PC-3 (cell line): ENCODE measurements at regions not wholly inside any gene's neighbourhood (a gene's known extent, or its start where the extent isn't known, plus 50 kb on each side); places are given as distances from the start of the nearest gene placed in this dataset.
"Not testable (repeated sequence)": the region's sequence is repeated elsewhere in the genome, so short reads cannot be mapped to it uniquely, and the experiment has no call there.

Experiments
- ATAC-seq: fragments of 200-7000 bp; cut with Tn5 transposase; 2 replicates; pipeline ENCODE4 v1.9.1; 2020; ENCODE audit warnings: mild to moderate bottlenecking, moderate library complexity
- BruUV-seq: library from RNA; stranded (reverse); fragments of 400-500 nt; replicated peaks from 2 replicates; lab custom pipeline; 2021; lab: Mats Ljungman, UMichigan
- CTCF ChIA-PET: fragments of 300-600 bp; sonication (Branson Sonifier 250); formaldehyde crosslinking; loops from one replicate; lab custom pipeline; 2022; ENCODE audit warnings: antibody characterized with exemption; lab: Charles Lee
- POLR2A ChIA-PET: fragments of 300-600 bp; sonication (Branson Sonifier 250); formaldehyde crosslinking; loops from one replicate; lab custom pipeline; 2022; ENCODE audit warnings: antibody characterized with exemption; ENCODE audit not compliant: unreplicated experiment; lab: Charles Lee
- DNase-seq: peaks from one replicate; pipeline ENCODE4 v3.0.0-alpha.2; 2015
- H2AFZ ChIP-seq: fragments of 300-600 bp; sonication (generic); 2 replicates; pipeline ENCODE4 v1.6.0; 2016; ENCODE audit warnings: antibody characterized with exemption, low read length
- H3F3A ChIP-seq: fragments of 300-600 bp; sonication (generic); one replicate; pipeline ENCODE4 v1.6.0; 2017; ENCODE audit warnings: antibody characterized with exemption, low read length, control low read depth, mild to moderate bottlenecking; ENCODE audit not compliant: unreplicated experiment
- H3K27ac ChIP-seq: fragments of 300-600 bp; sonication (generic); 2 replicates; pipeline ENCODE4 v1.5.1; 2016; ENCODE audit warnings: mild to moderate bottlenecking, low read length
- H3K27me3 ChIP-seq: fragments of 300-600 bp; sonication (generic); 2 replicates; pipeline ENCODE4 v1.6.1; 2016; ENCODE audit warnings: low read length, mixed read lengths
- H3K36me3 ChIP-seq: fragments of 300-600 bp; sonication (generic); 2 replicates; pipeline ENCODE4 v1.6.1; 2016; ENCODE audit warnings: low read depth, mixed run types, low read length, mixed read lengths
- H3K4me1 ChIP-seq: fragments of 300-600 bp; sonication (generic); 2 replicates; pipeline ENCODE4 v1.5.1; 2016; ENCODE audit warnings: low read length; ENCODE audit not compliant: insufficient read depth
- H3K4me2 ChIP-seq: fragments of 300-600 bp; sonication (generic); 2 replicates; pipeline ENCODE4 v1.6.0; 2016; ENCODE audit warnings: low read length
- H3K4me3 ChIP-seq: fragments of 300-600 bp; sonication (generic); 2 replicates; pipeline ENCODE4 v1.5.1; 2016; ENCODE audit warnings: mild to moderate bottlenecking, low read length, mixed read lengths
- H3K79me2 ChIP-seq: fragments of 300-600 bp; sonication (generic); 2 replicates; pipeline ENCODE4 v1.6.1; 2017; ENCODE audit warnings: low read length, mixed read lengths
- H3K9ac ChIP-seq: fragments of 300-600 bp; sonication (generic); 2 replicates; pipeline ENCODE4 v1.6.0; 2016; ENCODE audit warnings: mild to moderate bottlenecking, low read length
- H3K9me2 ChIP-seq: fragments of 300-600 bp; sonication (generic); replicated peaks from 2 replicates; pipeline ENCODE4 v1.6.1; 2016; ENCODE audit warnings: mixed run types, low read length, mixed read lengths
- H3K9me3 ChIP-seq: fragments of 300-600 bp; sonication (generic); 2 replicates; pipeline ENCODE4 v1.6.1; 2016; ENCODE audit warnings: low read length, mixed read lengths
- H4K20me1 ChIP-seq: fragments of 300-600 bp; sonication (generic); 2 replicates; pipeline ENCODE4 v1.6.1; 2016; ENCODE audit warnings: low read length, mixed read lengths
- EZH2 ChIP-seq: fragments of 300-600 bp; sonication (generic); IDR thresholded peaks from one replicate; pipeline ENCODE4 v1.6.1; 2017; ENCODE audit warnings: antibody characterized with exemption, mild to moderate bottlenecking, low read length; ENCODE audit not compliant: unreplicated experiment
- EZH2phosphoT487 ChIP-seq: fragments of 300-600 bp; sonication (generic); IDR thresholded peaks from 2 replicates; pipeline ENCODE4 v1.6.1; 2018; ENCODE audit warnings: mild to moderate bottlenecking, antibody characterized with exemption, low read length, borderline replicate concordance
- intact Hi-C: fragments of 100-400 bp; cut with micrococcal nuclease; formaldehyde crosslinking; loops from 2 replicates; pipeline ENCODE4 v1.9.0; 2023
- TF ChIP-seq, protein P1 (sequence below): fragments of 300-600 bp; sonication (generic); conservative IDR thresholded peaks from 2 replicates; pipeline ENCODE4 v1.5.1; 2017; ENCODE audit warnings: antibody characterized with exemption, low read depth, mild to moderate bottlenecking, low read length

DNA sequence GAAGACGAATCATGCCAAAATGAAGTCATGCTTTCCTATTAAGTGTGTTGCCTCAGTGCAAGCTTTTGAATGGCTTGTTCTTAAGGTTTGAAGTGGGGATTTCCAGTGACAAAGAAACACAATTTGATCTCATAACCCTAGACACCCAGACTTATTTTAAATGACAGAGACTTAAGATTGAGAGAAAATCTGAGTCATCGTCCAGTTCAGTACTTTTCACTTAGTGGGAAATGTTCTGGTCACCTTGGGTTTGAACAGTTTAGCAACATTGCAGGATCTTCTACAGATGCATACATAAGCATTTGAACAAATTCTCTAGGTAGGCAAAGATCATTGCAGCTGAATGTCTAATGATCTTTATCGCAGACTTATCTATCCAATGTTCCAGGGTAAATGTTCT is 926.7 kb upstream of the ADAMTS5 start:
- H3K4me1 ChIP-seq, intact Hi-C loops, H2AFZ ChIP-seq, H3K9me2 ChIP-seq, H3F3A ChIP-seq, ATAC-seq, H4K20me1 ChIP-seq, POLR2A ChIA-PET, H3K27me3 ChIP-seq, BruUV-seq, H3K9me3 ChIP-seq, H3K27ac ChIP-seq, CTCF ChIA-PET, DNase-seq, H3K4me3 ChIP-seq, H3K79me2 ChIP-seq, H3K4me2 ChIP-seq, H3K36me3 ChIP-seq, H3K9ac ChIP-seq: not testable (repeated sequence)

DNA sequence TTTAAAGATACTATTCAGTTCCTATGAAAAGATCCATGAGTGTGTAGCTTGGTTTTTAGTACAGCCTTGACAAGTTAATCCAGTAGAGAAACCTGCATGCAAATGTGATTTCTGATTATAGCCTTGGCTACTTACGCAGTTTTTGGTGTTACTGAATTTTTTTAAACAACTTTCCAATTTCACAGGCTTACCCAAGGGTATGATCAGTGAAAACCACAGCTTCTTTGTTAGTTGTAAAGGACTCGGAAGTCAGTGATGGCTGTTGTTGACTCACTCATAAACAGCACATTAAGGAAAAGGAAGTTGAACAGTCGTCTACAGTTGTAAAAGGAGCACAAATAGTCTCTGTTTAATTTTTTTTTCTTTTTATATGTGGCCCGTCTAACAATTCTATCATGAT is 924.6 kb upstream of the ADAMTS5 start:
- H3K9me2 ChIP-seq, H3K36me3 ChIP-seq, H3K4me2 ChIP-seq, H3K9me3 ChIP-seq, POLR2A ChIA-PET, H3F3A ChIP-seq, intact Hi-C loops, H3K27me3 ChIP-seq, H3K4me3 ChIP-seq, BruUV-seq, CTCF ChIA-PET, H3K27ac ChIP-seq, H2AFZ ChIP-seq, H3K9ac ChIP-seq, H4K20me1 ChIP-seq, H3K79me2 ChIP-seq, H3K4me1 ChIP-seq: not testable (repeated sequence)
- DNase-seq (peak; percentile 23), ATAC-seq (peak; percentile 94)

- H3K9ac ChIP-seq, CTCF ChIA-PET, BruUV-seq, H3K27ac ChIP-seq, POLR2A ChIA-PET, H3K36me3 ChIP-seq, H3F3A ChIP-seq, H3K9me2 ChIP-seq, intact Hi-C loops, H3K79me2 ChIP-seq, H3K4me1 ChIP-seq, H3K4me2 ChIP-seq, H3K4me3 ChIP-seq, H3K27me3 ChIP-seq, H2AFZ ChIP-seq, H3K9me3 ChIP-seq, H4K20me1 ChIP-seq, ATAC-seq, DNase-seq: not testable (repeated sequence)
These were observed 921.0 kb upstream of the ADAMTS5 start for GRCh38 chr21:27887808-27888455.

DNA sequence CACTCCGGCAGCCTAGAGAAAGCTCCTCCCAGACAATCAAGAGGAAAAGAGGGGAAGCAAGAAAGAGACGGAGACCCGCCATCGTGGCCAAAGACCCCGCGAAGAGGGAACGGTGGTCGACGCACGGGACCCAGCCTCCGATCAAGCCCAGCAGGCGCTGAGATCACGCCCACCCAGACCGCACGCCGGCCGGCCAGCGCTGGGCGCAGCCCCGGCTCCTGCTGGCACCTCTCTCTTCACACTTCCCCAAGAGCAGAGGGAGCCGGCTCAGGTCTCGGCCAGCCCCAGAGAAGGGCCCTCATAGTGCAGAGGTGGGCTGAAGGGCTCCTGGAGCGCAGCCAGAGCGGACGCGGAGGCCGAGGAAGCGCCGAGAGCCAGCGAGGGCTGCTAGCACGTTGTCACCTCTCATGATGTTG is 918.4 kb upstream of the ADAMTS5 start:
- Histone ChIP-seq H2AFZ (no peak overlapping the region), H3F3A (no peaks in the 10 kb centered on the region), H3K27me3 (no peaks in the 10 kb centered on the region), H3K4me2 (no peak overlapping the region), H3K9ac (no peak overlapping the region), H3K4me1 (no peaks in the 10 kb centered on the region), H4K20me1 (no peaks in the 10 kb centered on the region), H3K9me3 (no peaks in the 10 kb centered on the region), H3K27ac (no peak overlapping the region), H3K36me3 (no peaks in the 10 kb centered on the region), H3K4me3 (no peak overlapping the region), H3K79me2 (no peaks in the 10 kb centered on the region), H3K9me2 (no peaks in the 10 kb centered on the region)
- ChIA-PET POLR2A (no interaction called here), CTCF (no interaction called here)
- no TSS peak for BruUV-seq
- intact Hi-C loops = no loop called here
- TF ChIP-seq, protein P1, sequence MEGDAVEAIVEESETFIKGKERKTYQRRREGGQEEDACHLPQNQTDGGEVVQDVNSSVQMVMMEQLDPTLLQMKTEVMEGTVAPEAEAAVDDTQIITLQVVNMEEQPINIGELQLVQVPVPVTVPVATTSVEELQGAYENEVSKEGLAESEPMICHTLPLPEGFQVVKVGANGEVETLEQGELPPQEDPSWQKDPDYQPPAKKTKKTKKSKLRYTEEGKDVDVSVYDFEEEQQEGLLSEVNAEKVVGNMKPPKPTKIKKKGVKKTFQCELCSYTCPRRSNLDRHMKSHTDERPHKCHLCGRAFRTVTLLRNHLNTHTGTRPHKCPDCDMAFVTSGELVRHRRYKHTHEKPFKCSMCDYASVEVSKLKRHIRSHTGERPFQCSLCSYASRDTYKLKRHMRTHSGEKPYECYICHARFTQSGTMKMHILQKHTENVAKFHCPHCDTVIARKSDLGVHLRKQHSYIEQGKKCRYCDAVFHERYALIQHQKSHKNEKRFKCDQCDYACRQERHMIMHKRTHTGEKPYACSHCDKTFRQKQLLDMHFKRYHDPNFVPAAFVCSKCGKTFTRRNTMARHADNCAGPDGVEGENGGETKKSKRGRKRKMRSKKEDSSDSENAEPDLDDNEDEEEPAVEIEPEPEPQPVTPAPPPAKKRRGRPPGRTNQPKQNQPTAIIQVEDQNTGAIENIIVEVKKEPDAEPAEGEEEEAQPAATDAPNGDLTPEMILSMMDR = no peak
- TF ChIP-seq EZH2phosphoT487 (no peak), EZH2 (no peak)
- ATAC-seq (no peak), DNase-seq (no peak)

DNA sequence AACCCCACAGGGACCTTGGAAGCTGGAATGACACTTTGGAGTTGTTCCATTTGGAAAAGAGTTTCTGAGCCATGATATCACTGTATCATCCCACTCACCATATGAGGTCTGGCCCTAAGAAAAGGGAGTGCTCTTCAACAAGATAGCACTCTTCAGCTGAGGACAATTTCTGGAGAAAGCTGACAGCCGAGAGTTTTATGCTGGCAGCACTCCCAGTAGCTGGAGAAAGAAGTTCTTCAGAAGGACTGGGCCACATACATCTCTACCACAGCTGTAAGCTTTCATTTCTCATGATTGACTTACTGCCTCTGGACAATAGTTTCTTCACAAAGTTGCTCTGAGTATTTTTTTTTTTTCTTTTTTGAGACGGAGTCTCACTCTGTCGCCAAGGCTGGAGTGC is 914.4 kb upstream of the ADAMTS5 start:
- H3F3A ChIP-seq, H3K27me3 ChIP-seq, BruUV-seq, H3K27ac ChIP-seq, H3K79me2 ChIP-seq, H2AFZ ChIP-seq, H3K4me3 ChIP-seq, H3K9me3 ChIP-seq, H3K4me2 ChIP-seq, intact Hi-C loops, ATAC-seq, H3K9me2 ChIP-seq, DNase-seq, CTCF ChIA-PET, H3K36me3 ChIP-seq, H3K4me1 ChIP-seq, H4K20me1 ChIP-seq, POLR2A ChIA-PET, H3K9ac ChIP-seq: not testable (repeated sequence)

DNA sequence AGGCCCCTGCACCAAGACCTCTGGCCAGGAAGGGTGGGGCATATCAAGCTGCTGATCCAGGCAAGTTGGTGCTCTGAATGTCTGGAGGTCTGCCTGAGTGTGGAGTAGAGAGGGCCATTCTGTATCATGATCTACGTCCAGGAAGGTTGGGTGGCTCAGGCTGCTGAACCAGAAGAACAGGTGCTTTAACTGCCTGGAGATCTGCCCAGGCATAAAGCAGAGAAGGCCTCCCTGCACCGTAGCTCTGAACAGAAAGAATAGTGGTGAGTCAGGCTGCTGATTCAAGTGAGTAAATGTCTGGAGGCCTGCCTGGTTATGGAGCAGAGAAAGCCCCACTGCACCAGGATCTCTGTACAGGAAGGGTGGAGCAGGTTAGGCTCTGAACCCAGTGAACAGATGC is 905.5 kb upstream of the ADAMTS5 start:
- H3K27ac ChIP-seq, H3K36me3 ChIP-seq, H4K20me1 ChIP-seq, H3K4me2 ChIP-seq, H2AFZ ChIP-seq, BruUV-seq, H3F3A ChIP-seq, POLR2A ChIA-PET, H3K4me1 ChIP-seq, H3K9ac ChIP-seq, intact Hi-C loops, H3K9me3 ChIP-seq, H3K4me3 ChIP-seq, CTCF ChIA-PET, H3K27me3 ChIP-seq, ATAC-seq, H3K79me2 ChIP-seq, H3K9me2 ChIP-seq: not testable (repeated sequence)
- DNase-seq = peak; percentile 70
